ENCODE measurements at regions not wholly inside any gene's neighbourhood (a gene's known extent, or its start where the extent isn't known, plus 50 kb on each side); places are given as distances from the start of the nearest gene placed in this dataset.
"Not testable (repeated sequence)": the region's sequence is repeated elsewhere in the genome, so short reads cannot be mapped to it uniquely, and the experiment has no call there.

- H3K4me3 Mint-ChIP-seq (ENCODE audit: low read depth), result no peak overlapping the region
- DNase-seq (ENCODE audit: low spot score, unreplicated experiment), result no peak
- H3K27me3 Mint-ChIP-seq, result no peaks in the 10 kb centered on the region
- H3K27ac Mint-ChIP-seq, result no peak overlapping the region
- H3K9me3 Mint-ChIP-seq (ENCODE audit: low read depth), result no peaks in the 10 kb centered on the region
- no peaks in the 10 kb centered on the region for H3K4me1 Mint-ChIP-seq (ENCODE audit: low read depth)
- no peaks in the 10 kb centered on the region for H3K36me3 Mint-ChIP-seq (ENCODE audit: insufficient read depth)
- no peak for TF ChIP-seq CTCF (IDR thresholded peaks at IDR 0.05; ENCODE audit: unreplicated experiment)
Measured at GRCh38 chr9:22657713-22658112, 211.1 kb downstream of the DMRTA1 start.

- H3K4me1 Mint-ChIP-seq (ENCODE audit: low read depth); DNase-seq (ENCODE audit: low spot score, unreplicated experiment); H3K27me3 Mint-ChIP-seq; H3K4me3 Mint-ChIP-seq (ENCODE audit: low read depth); H3K27ac Mint-ChIP-seq; H3K36me3 Mint-ChIP-seq (ENCODE audit: insufficient read depth); H3K9me3 Mint-ChIP-seq (ENCODE audit: low read depth): not testable (repeated sequence)
Measured at GRCh38 chr9:22658484-22658883, 211.9 kb downstream of the DMRTA1 start.

DNA sequence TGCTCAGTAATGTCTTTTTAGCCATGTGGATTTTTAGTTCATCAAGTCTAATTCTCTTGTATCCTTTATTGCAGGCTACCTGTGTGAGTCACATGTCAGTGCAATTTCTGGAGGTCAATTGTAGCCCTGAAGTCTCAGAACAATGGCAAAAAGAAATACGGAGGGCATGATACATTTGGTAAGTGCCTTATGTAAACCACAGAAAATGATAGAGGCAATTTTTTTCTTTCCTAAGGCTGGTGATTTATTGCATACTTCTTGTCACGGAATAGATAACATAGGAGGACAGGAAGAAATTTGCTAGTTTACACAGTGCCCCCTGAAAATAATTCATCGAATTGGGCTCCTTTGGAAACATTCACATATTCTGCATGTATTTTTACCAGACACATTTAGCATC lies 235.9 kb downstream of the DMRTA1 start:
- no peaks in the 10 kb centered on the region for H3K36me3 Mint-ChIP-seq (ENCODE audit: insufficient read depth)
- H3K27ac Mint-ChIP-seq, result no peak overlapping the region
- H3K4me1 Mint-ChIP-seq (ENCODE audit: low read depth), result peaks cover 12% of the 10 kb centered on the region
- H3K4me3 Mint-ChIP-seq (ENCODE audit: low read depth), result no peak overlapping the region
- TF ChIP-seq CTCF (IDR thresholded peaks at IDR 0.05; ENCODE audit: unreplicated experiment), result no peak
- H3K27me3 Mint-ChIP-seq, result no peaks in the 10 kb centered on the region
- DNase-seq (ENCODE audit: low spot score, unreplicated experiment), result no peak
- H3K9me3 Mint-ChIP-seq (ENCODE audit: low read depth), result no peaks in the 10 kb centered on the region

GRCh38 chr9:22682961-22683699 lies 236.5 kb downstream of the DMRTA1 start:
- Mint-ChIP-seq H3K9me3 (ENCODE audit: low read depth) (no peaks in the 10 kb centered on the region), H3K27ac (no peak overlapping the region), H3K36me3 (ENCODE audit: insufficient read depth) (no peaks in the 10 kb centered on the region), H3K4me3 (ENCODE audit: low read depth) (no peak overlapping the region), H3K4me1 (ENCODE audit: low read depth) (peaks cover 12% of the 10 kb centered on the region), H3K27me3 (no peaks in the 10 kb centered on the region)
- DNase-seq (ENCODE audit: low spot score, unreplicated experiment), result no peak
- TF ChIP-seq CTCF (IDR thresholded peaks at IDR 0.05; ENCODE audit: unreplicated experiment), result no peak

- no peak for DNase-seq (ENCODE audit: low spot score, unreplicated experiment)
- Mint-ChIP-seq H3K27me3 (no peaks in the 10 kb centered on the region), H3K27ac (no peak overlapping the region), H3K4me3 (ENCODE audit: low read depth) (no peak overlapping the region), H3K9me3 (ENCODE audit: low read depth) (no peaks in the 10 kb centered on the region), H3K4me1 (ENCODE audit: low read depth) (peaks cover 12% of the 10 kb centered on the region), H3K36me3 (ENCODE audit: insufficient read depth) (no peaks in the 10 kb centered on the region)
- no peak for TF ChIP-seq CTCF (IDR thresholded peaks at IDR 0.05; ENCODE audit: unreplicated experiment)
Measured at GRCh38 chr9:22683700-22684075, 237.1 kb downstream of the DMRTA1 start.

- Mint-ChIP-seq H3K9me3 (ENCODE audit: low read depth) (no peaks in the 10 kb centered on the region), H3K27me3 (no peaks in the 10 kb centered on the region), H3K36me3 (ENCODE audit: insufficient read depth) (no peaks in the 10 kb centered on the region), H3K4me1 (ENCODE audit: low read depth) (no peaks in the 10 kb centered on the region), H3K27ac (no peak overlapping the region), H3K4me3 (ENCODE audit: low read depth) (no peak overlapping the region)
- no peak for TF ChIP-seq CTCF (IDR thresholded peaks at IDR 0.05; ENCODE audit: unreplicated experiment)
- DNase-seq (ENCODE audit: low spot score, unreplicated experiment), result no peak
Measured at GRCh38 chr9:22693156-22693555, 246.5 kb downstream of the DMRTA1 start.

Measured in progenitor cell of endocrine pancreas (in vitro differentiated cells).